SK-MEL-5 (cell line): ENCODE measurements at regions not wholly inside any gene's neighbourhood (a gene's known extent, or its start where the extent isn't known, plus 50 kb on each side); places are given as distances from the start of the nearest gene placed in this dataset.

ENCODE experiments used
- DNase-seq: peaks from one replicate; pipeline ENCODE4 v3.0.0-alpha.2; 2016; ENCODE audit warnings: low read depth, low spot score
- in situ Hi-C: cut with HindIII; loops from 2 replicates; pipeline ENCODE4 v1.10.0; 2016; ENCODE audit warnings: low sequenced_read_pairs, high pct_unique_total_duplicates, low pct_unique_long_range_greater_than_20kb

- in situ Hi-C loops, result no loop called here
- no peak for DNase-seq
Observed at GRCh38 chr2:67514515-67514914, 117.4 kb downstream of the ETAA1 start.

GRCh38 chr2:67515056-67515455, 117.9 kb downstream of the ETAA1 start:
- in situ Hi-C loops, result no loop called here
- DNase-seq, result no peak

- no peak for DNase-seq
- in situ Hi-C loops, result no loop called here
Observed at GRCh38 chr2:67515538-67515937, 118.4 kb downstream of the ETAA1 start.

GRCh38 chr2:67516362-67516761, 119.2 kb downstream of the ETAA1 start:
- no peak for DNase-seq
- in situ Hi-C loops, result no loop called here

GRCh38 chr2:67516899-67517530, 119.9 kb downstream of the ETAA1 start:
- DNase-seq, result no peak
- in situ Hi-C loops, result no loop called here

GRCh38 chr2:67522148-67522547, 125.0 kb downstream of the ETAA1 start:
- in situ Hi-C loops, result no loop called here
- DNase-seq, result no peak

- in situ Hi-C loops, result no loop called here
- DNase-seq, result no peak
Observed at GRCh38 chr2:67524213-67524612, 127.1 kb downstream of the ETAA1 start.

GRCh38 chr2:67524777-67525176, 127.6 kb downstream of the ETAA1 start:
- no peak for DNase-seq
- in situ Hi-C loops, result no loop called here

GRCh38 chr2:67526283-67526682, 129.2 kb downstream of the ETAA1 start:
- in situ Hi-C loops, result no loop called here
- no peak for DNase-seq

GRCh38 chr2:67528320-67528719, 131.2 kb downstream of the ETAA1 start:
- no peak for DNase-seq
- in situ Hi-C loops, result no loop called here

GRCh38 chr2:67532387-67532786, 135.3 kb downstream of the ETAA1 start:
- DNase-seq, result no peak
- in situ Hi-C loops, result no loop called here

- DNase-seq, result no peak
- in situ Hi-C loops, result no loop called here
Observed at GRCh38 chr2:67534745-67535144, 137.6 kb downstream of the ETAA1 start.

GRCh38 chr2:67540962-67541361, 143.8 kb downstream of the ETAA1 start:
- DNase-seq, result no peak
- in situ Hi-C loops, result no loop called here

- DNase-seq, result no peak
- in situ Hi-C loops, result no loop called here
Observed at GRCh38 chr2:67544286-67544685, 147.2 kb downstream of the ETAA1 start.

- in situ Hi-C loops, result no loop called here
- no peak for DNase-seq
Observed at GRCh38 chr2:67548317-67549201, 151.4 kb downstream of the ETAA1 start.

GRCh38 chr2:67559156-67559555, 162.0 kb downstream of the ETAA1 start:
- in situ Hi-C loops, result no loop called here
- no peak for DNase-seq

GRCh38 chr2:67560771-67561456, 163.8 kb downstream of the ETAA1 start:
- no peak for DNase-seq
- in situ Hi-C loops, result no loop called here

- in situ Hi-C loops, result no loop called here
- DNase-seq, result no peak
Observed at GRCh38 chr2:67561457-67561965, 164.4 kb downstream of the ETAA1 start.
